ENCODE measurements at regions not wholly inside any gene's neighbourhood (a gene's known extent, or its start where the extent isn't known, plus 50 kb on each side); places are given as distances from the start of the nearest gene placed in this dataset.

DNA sequence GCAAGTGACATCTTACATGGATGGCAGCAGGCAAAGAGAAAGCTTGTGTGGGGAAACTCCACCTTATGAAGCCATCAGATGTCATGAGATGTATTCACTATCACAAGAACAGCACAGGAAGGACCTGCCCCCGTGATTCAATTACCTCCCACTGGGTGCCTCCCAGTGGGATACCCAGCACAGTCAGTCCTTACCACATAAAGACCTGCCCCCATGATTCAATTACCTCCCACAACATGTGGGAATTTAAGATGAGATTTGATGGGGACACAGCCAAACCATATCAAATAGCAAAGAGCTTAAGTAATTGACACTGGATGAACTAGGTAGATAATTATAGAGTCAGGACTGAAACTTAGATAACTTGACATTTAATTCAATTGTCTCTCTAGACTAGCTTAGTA lies 85.6 kb downstream of the SLIT2 start:
- ChIA-PET POLR2A (no interaction called here), CTCF (no interaction called here)
- no peak for ATAC-seq
- Mint-ChIP-seq H3K36me3 (ENCODE audit: low read depth) (peaks cover 2% of the 10 kb centered on the region), H3K27ac (no peak overlapping the region), H3K27me3 (no peaks in the 10 kb centered on the region), H3K9me3 (no peaks in the 10 kb centered on the region), H3K4me1 (ENCODE audit: low read depth) (no peaks in the 10 kb centered on the region), H3K4me3 (no peak overlapping the region)
- DNase-seq, result no peak
- intact Hi-C loops (cut with micrococcal nuclease), result no loop called here
- TF ChIP-seq, protein P1, sequence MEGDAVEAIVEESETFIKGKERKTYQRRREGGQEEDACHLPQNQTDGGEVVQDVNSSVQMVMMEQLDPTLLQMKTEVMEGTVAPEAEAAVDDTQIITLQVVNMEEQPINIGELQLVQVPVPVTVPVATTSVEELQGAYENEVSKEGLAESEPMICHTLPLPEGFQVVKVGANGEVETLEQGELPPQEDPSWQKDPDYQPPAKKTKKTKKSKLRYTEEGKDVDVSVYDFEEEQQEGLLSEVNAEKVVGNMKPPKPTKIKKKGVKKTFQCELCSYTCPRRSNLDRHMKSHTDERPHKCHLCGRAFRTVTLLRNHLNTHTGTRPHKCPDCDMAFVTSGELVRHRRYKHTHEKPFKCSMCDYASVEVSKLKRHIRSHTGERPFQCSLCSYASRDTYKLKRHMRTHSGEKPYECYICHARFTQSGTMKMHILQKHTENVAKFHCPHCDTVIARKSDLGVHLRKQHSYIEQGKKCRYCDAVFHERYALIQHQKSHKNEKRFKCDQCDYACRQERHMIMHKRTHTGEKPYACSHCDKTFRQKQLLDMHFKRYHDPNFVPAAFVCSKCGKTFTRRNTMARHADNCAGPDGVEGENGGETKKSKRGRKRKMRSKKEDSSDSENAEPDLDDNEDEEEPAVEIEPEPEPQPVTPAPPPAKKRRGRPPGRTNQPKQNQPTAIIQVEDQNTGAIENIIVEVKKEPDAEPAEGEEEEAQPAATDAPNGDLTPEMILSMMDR (IDR thresholded peaks at IDR 0.05), result no peak

GRCh38 chr4:20338841-20339240 lies 87.1 kb downstream of the SLIT2 start:
- peaks cover 2% of the 10 kb centered on the region for H3K36me3 Mint-ChIP-seq (ENCODE audit: low read depth)
- DNase-seq, result no peak
- H3K9me3 Mint-ChIP-seq, result no peaks in the 10 kb centered on the region
- intact Hi-C loops (cut with micrococcal nuclease), result no loop called here
- ATAC-seq, result no peak
- no peaks in the 10 kb centered on the region for H3K27me3 Mint-ChIP-seq
- no peaks in the 10 kb centered on the region for H3K4me1 Mint-ChIP-seq (ENCODE audit: low read depth)
- no peak overlapping the region for H3K27ac Mint-ChIP-seq
- no peak overlapping the region for H3K4me3 Mint-ChIP-seq
- TF ChIP-seq, protein P1 (IDR thresholded peaks at IDR 0.05), result no peak
- POLR2A ChIA-PET, result no interaction called here
- CTCF ChIA-PET, result no interaction called here

GRCh38 chr4:20341134-20341738 lies 89.5 kb downstream of the SLIT2 start:
- ATAC-seq, result no peak
- intact Hi-C loops (cut with micrococcal nuclease), result no loop called here
- Mint-ChIP-seq H3K27me3 (no peaks in the 10 kb centered on the region), H3K36me3 (ENCODE audit: low read depth) (peaks cover 2% of the 10 kb centered on the region), H3K4me1 (ENCODE audit: low read depth) (no peaks in the 10 kb centered on the region), H3K27ac (no peak overlapping the region), H3K4me3 (no peak overlapping the region), H3K9me3 (no peaks in the 10 kb centered on the region)
- ChIA-PET CTCF (no interaction called here), POLR2A (no interaction called here)
- DNase-seq, result no peak
- TF ChIP-seq, protein P1 (IDR thresholded peaks at IDR 0.05), result no peak

- ATAC-seq (no peak), DNase-seq (no peak)
- no peaks in the 10 kb centered on the region for H3K9me3 Mint-ChIP-seq
- H3K4me3 Mint-ChIP-seq, result no peak overlapping the region
- no peaks in the 10 kb centered on the region for H3K36me3 Mint-ChIP-seq (ENCODE audit: low read depth)
- no peaks in the 10 kb centered on the region for H3K27me3 Mint-ChIP-seq
- no peaks in the 10 kb centered on the region for H3K4me1 Mint-ChIP-seq (ENCODE audit: low read depth)
- TF ChIP-seq, protein P1 (IDR thresholded peaks at IDR 0.05), result no peak
- intact Hi-C loops (cut with micrococcal nuclease), result no loop called here
- no peak overlapping the region for H3K27ac Mint-ChIP-seq
- ChIA-PET CTCF (no interaction called here), POLR2A (no interaction called here)
Observed at GRCh38 chr4:20347531-20347930, 95.8 kb downstream of the SLIT2 start.

- no peaks in the 10 kb centered on the region for H3K9me3 Mint-ChIP-seq
- H3K27ac Mint-ChIP-seq, result no peak overlapping the region
Observed at GRCh38 chr4:20348411-20348810, 96.7 kb downstream of the SLIT2 start.

More at GRCh38 chr4:20348411-20348810, 96.7 kb downstream of the SLIT2 start:
- no peaks in the 10 kb centered on the region for H3K36me3 Mint-ChIP-seq (ENCODE audit: low read depth)
- H3K27me3 Mint-ChIP-seq, result no peaks in the 10 kb centered on the region
- intact Hi-C loops (cut with micrococcal nuclease), result no loop called here
- ATAC-seq, result no peak
- DNase-seq, result no peak
- TF ChIP-seq, protein P1 (IDR thresholded peaks at IDR 0.05), result no peak
- H3K4me1 Mint-ChIP-seq (ENCODE audit: low read depth), result no peaks in the 10 kb centered on the region
- CTCF ChIA-PET, result no interaction called here
- POLR2A ChIA-PET, result no interaction called here
- H3K4me3 Mint-ChIP-seq, result no peak overlapping the region
